Fibroblast of peridontal ligament (primary cell): ENCODE measurements at regions not wholly inside any gene's neighbourhood (a gene's known extent, or its start where the extent isn't known, plus 50 kb on each side); places are given as distances from the start of the nearest gene placed in this dataset.
"Not testable (repeated sequence)": the region's sequence is repeated elsewhere in the genome, so short reads cannot be mapped to it uniquely, and the experiment has no call there.

Experiments used
- DNase-seq: peaks from one replicate; pipeline ENCODE4 v3.0.0-alpha.2; 2010; ENCODE audit errors: extremely low read depth

DNA sequence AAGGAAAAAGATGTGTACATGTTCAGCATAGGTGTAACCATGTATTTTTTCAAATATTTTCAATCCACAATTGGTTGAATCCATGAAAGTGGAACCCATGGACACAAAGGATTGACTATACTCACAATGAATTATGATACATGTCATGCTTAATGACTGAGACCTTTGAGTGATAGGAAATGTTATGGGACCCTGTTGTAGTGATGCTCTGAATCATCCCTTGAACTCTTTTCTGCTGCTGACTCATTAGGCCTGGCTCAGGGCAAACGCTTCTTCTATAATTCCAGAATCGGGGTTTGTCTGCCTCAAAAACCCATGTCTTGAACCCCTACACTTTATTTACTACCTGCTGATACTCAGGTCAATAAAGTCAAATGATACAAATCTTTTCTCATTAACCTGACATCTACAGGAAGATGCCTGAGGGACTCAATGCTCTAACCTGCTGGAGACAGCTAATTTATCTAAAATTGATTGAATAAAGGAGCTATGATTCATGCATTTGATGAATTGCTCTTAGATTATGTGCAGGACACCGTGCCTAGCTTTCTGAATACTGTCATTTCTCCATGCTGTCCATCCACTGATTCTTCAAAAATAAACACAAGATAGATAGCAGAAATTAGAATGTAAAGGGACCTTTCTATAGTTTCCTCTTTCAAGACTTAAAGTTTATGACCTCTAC is 260.1 kb downstream of the PRELID2 start:
- DNase-seq = no peak

DNA sequence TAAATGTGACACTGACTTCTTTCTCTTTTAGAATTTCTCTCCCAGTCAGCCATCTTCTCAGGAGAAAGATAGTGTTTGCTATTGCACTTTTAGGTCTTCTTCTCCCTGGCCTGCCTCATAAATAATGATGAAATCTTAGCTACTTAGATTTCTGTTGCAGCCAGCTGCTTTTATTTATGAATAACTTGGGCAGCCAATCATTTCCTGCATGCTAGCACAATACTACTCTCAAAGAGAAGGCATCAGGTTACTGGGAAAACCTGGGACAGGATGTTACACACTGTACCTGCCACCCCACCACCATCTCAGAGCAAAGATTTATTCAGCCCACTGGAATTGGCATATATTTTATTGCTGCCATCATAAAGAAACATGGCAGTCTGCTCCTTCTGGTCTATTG is 266.6 kb downstream of the PRELID2 start:
- DNase-seq = peak; percentile 38

DNA sequence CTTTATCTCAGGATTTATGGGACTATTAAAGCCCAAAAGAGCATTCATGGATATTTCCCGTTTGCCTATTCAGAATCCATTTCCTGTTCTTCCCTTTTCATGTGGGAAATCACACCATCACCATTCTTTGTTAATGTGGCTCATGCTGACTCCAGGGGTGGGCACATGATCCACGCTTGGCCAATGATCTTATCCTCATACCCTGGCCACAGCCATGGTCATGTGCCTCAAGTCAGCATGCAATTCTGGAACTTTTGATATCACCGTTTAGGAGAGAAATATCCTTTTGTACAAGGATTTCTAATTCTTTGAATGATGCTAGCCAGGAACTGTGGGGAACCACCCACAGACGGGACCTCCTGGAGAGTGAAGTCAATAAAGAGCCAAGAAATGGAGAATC is 272.2 kb downstream of the PRELID2 start:
- no peak for DNase-seq

DNA sequence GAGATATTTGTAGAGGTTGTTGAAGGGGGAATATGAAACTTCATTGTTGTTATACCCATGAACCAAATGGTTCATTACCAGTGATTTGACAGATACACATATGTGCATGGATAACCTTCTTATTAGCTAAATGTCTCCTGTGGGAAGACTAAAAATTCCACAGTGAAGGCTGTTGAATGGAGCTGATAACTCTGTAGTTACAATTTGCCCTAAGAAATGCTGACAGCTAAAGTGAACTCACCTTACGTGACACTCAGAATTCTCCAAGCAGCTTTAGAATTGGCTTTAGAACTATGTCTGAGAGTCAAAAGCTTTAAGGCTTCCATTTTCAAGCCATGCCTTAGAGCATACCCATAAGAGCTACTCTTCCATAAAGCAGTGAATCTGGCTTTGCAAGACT is 276.9 kb downstream of the PRELID2 start:
- DNase-seq = no peak

DNA sequence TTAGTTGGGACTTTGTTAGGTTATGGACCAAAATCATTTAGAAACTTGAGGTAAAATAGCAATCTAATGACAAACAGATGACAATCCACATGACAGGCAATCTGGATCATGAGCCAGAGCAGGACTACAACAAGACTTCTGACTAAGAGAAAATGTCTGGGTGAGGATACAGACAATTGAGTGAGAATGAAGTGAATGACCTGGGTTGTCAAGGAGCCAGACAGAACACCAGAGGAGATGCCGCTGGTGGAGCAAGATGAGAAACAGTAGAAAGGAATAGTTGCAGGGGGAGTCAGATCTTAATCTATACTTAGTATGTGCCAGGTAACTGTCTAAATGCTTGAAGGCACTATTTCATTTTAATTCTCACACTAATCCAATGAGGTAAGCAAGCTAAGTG is 277.8 kb downstream of the PRELID2 start:
- no peak for DNase-seq

DNA sequence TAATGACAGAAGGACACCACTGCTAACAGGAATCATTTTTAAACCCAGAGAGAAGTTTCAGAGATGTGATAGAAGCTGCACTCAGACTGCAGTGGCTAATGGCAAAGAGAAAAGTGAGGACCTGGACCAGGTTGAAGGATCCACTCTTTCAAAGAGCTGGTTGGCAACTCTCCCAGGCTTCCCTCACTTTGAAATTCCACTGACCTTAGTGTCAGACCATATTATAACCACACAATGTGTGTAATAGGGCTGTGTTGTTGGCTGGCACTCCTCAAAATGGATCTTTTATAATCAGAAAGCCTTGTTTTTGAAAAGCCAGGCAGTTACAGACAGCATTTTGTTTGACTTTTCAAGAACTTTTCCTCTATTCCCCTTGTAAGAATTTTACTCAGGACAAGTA is 280.7 kb downstream of the PRELID2 start:
- DNase-seq = peak; percentile 62

DNA sequence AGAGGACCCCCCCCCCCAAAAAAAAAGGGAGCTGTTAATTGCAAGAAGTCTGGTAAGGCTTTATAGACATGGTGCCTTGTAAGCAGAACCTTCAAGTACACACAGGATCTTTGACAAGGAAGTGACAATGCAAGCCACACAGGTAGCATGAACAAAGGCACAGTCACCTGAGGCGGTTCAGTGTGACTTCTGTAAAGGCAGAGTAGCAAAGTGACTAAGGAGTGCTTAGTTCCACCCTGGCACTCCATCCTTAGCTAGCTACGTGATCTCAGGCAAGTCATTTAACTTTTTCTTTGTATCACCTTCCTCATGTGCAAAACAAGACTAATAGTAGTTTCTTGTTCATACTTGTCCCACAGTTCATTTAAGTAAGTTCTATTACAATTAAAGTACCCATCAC is 282.0 kb downstream of the PRELID2 start:
- no peak for DNase-seq

DNA sequence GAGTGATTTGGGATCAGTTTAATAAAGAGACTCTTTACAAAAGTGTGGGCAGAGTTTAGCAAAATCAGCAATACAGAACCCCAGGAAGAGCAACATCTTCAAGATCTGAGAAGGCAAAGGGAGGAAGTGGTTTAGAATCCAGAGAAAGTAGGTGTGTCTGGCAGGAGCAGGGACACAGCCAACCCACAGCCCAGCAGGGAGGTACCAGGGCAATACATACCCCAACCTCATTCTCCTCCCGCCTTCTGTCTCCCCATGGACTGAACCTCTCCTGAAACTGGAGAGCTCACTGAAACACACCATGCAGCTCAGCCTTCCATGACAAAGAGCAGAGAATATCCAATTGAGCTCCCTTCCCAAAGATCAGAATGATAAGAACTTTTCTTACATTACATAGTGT is 283.4 kb downstream of the PRELID2 start:
- DNase-seq = no peak

DNA sequence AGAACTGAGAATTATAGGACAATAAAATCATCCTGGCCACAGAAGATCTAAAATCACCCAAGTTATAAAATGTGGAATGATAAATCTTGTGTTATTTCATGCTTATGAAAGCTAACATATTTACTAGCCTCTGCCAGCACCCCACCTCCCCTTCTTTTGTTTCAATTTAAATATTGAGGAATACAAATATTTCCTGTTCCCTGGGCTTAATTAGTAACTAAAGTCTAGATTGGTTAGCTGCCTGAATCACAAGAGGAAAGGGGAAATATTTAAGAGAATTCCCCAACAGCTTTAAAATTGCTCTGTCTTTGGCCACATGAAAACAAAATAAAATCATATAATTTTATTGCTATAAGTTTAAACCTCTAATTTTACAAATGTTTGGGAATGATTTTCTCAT is 287.0 kb downstream of the PRELID2 start:
- no peak for DNase-seq

DNA sequence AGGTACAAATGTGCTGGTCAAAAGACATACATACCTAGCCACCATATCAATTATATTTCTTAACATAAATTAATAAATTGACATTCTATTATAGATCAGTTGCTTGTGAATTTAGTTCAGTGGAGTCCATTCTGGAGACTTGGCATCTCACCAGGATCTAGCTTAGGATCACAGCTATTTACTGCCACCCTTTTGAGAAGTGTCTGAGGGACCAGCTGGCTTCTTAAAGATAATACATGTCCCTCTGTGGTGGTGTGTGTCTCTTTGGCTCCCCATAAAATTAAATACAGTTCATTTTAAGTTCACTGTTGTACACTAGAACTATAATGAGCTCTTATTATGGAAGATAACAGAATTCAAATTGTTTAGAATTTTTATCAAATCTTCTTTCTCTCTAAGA is 290.7 kb downstream of the PRELID2 start:
- DNase-seq = no peak

DNA sequence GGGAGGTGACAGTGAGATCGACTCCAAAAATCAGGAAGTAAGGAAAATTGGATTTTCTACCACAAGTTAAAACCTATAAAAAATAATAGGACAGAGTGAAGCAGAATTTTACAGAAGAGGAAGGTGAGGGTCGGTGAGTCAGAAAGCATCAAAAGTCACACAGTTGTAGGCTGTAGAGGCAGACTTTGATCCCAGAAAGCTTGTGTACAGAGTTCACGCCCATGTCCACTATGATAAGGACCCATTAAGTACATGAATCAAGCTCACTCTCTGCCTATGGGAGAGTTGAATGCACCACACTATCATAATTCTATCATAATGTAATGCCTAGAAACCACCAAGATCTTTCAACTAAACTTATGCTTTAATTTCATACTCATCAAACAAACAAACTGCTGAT is 291.2 kb downstream of the PRELID2 start:
- DNase-seq = no peak

DNA sequence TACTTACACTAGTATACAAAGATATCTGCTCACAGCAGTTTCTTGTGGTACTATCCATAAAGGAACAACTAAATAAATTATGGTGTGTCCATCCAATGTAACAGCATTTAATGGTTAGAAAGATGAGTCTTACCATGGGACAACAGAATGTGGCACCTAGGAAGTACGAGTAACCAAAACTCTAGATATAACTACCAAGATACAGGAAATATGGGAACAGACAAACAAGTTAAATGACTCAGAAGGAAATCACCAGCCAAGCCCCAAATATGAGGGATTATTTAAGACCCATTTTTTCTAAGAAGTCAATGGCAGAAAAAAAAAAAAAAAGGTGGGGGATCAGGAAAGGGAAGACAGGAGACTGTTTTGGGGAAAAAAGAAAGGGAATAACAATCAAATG is 294.8 kb downstream of the PRELID2 start:
- DNase-seq = no peak

DNA sequence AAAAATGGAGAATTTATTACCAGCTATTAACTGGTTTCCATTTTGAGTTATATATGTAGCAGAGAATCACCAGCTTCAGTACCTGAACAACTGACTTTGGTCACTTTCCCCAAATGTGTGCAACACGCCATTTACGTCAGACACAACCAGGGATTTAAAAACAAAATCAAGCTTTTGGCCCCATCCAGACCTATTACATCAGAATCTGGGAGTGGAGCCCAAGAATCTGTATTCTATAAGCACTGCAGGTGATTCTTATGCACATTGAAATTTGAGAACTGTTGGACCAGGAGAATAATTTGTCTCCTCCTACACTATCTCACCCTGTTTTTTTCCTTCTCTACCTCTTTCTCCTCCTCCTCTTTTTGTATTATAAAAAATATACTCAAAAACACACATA is 295.9 kb downstream of the PRELID2 start:
- no peak for DNase-seq

DNA sequence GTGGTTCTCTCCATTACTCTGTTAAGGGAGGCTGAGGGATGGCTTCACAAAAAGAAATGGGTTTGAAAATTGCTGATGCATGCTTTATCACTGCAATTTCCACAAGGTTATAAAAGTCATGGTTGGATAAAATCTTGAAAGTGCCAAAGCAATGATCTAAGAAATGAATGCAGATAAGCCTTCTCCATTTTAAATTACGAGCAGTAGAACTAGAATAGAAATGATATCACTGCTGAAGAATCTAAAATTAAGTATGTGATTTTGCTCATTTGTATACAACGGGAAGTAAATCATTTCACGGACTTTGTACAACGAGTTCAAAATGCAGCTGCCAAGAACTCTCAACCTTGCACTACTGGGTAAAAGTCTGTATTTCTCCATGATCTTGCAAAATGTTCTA is 299.0 kb downstream of the PRELID2 start:
- DNase-seq = no peak

DNA sequence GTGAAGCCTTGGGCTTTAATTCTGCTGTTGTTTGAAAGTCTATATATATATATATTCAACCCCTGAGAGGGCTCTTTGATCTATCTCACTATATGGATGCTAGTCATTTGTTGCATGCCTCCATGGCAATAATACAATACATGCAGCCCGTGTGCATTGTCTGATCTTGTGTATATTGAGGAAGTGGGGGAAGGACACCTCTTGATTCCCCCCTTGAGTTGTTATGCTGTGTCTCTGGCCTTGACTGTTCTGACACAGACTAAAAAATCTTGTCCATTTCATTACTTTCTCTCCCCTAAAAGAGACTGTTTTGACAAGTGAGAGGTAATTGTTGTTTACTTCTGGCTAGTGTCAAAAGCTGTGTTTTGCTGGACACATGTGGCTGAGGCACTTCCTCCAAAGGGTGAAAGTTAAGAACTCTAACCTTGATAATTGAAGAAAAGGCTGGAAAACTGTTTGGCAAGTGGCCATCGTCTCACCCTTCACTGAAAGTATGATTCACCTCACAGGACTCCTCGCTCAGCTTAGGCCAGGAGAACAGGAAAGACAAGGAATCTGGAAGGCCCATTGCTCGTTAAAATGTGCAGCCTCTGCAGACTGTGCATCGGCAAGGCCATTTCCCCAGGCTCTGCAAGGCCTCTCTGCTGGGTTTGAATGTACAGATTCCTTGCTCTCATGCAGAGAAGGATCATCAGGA is 304.0 kb downstream of the PRELID2 start:
- peak; percentile 57 for DNase-seq

DNA sequence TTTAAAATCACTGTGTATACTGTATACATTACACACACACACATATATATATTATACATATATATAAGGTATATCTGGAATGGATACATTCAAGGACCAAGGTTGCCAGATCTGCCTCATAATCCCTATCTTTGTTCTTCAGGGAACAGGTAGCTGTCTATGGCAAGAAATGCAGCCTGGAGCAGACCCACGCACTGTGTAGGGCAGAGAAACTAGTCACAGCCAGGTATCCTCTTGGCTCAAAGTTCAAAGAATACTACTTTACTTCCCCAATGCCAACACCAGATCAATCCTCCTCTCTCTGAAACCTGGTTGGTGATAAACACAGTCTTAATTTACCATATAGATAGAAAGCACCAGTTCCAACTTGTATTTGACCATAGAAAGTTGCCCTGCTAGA is 313.6 kb downstream of the PRELID2 start:
- no peak for DNase-seq

DNA sequence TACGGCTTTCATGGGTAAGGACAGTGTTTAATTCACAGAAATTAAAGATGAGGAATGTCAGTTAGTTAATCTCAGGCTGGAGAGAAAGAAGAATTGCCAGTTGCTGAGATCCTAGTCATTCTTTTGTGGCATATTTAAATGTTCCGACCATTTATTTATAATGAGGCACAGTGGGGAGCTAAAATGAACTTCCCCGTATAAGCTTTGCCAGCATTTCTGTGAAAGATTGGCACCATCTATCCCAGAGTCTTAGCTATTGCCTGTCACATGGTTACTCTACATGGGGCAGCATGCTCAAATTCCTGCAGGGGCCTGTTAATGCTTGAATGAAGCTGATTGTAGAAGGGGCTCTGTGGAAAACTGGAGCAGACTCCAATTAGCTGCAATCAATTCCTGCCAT is 314.1 kb downstream of the PRELID2 start:
- DNase-seq = no peak

DNA sequence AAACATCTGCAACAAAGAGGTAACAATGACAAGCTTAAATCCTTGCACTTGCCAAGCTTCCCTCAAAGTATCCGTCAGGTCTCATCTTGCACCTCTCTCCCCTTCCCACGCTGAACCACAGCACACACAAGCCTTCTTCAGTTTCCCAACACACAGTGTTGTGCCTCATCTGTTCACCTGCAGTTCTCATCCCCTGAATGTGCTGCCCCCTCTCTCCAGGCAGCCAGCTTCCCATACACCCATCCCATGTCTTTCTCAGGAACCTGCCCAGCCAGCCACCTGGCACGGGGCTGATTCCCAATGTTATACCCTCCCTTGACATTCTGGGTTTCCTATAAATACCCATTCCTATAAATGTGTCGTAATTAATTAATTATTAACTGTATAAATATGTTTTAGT is 314.8 kb downstream of the PRELID2 start:
- no peak for DNase-seq

DNA sequence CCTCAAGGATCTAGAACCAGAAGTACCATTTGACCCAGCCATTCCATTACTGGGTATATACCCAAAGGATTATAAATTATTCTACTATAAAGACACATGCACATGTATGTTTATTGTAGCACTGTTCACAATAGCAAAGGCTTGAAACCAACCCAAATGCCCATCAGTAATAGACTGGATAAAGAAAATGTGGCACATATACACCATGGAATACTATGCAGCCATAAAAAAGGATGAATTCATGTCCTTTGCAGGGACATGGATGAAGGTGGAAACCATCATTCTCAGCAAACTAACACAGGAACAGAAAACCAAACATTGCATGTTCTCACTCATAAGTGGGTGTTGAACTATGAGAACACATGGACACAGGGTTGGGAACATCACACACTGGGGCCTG is 317.6 kb downstream of the PRELID2 start:
- DNase-seq = not testable (repeated sequence)

DNA sequence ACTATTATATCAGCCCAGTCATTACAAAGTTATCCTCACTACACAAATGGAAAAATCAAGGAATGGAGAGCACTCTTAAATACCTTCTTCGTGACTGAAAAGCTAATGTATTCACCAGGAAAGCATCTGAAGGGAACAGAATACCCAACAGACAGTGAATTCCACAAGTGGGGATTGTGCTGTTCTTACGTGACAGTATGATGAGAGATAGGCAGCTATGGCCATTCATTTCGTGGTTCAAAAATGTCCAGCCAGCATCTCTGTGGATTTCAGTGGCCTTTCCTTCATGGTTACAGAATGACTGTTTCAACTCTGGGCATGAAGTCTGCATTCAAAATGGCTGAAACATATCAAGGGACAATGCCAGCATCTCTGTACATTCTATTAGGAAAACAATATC is 323.8 kb downstream of the PRELID2 start:
- DNase-seq = no peak

DNA sequence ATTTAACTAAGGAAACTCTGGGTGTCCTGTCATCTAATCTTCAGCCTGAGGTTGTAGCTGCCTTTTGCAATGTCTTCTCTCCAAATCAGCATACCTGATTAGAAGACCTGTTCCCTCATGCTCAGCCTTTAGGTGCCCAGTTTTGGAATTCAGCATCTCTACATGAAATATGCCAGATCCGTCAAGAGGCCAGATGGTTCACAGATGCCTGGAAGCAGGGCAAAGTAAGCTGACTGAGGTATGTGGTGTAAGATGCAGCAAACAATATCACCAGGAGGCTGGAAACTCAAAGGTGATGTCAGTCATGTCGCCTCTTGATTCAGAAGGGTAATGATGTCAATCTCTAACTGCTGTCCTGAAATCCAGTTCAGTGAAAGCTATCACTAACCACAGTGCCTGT is 324.4 kb downstream of the PRELID2 start:
- DNase-seq = no peak

DNA sequence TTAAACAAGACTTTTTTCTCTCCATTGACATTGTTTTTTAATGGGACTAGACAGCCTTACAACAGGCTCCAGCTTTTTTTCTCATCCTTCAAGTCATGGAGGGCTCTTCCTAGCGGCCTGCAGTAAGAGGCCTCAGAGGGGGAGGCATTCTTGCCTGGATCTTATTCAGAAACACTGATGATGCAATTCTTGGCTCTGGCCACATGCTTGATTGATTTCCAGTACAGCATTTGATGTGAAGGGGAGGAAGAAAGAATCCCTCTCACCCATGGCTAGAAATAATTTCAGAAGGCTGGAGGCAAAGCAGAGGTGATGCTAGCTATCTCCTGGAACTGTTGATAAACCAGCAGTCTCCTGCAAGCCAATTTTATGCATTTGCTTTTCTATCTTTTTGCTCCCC is 324.8 kb downstream of the PRELID2 start:
- DNase-seq = peak; percentile 62

DNA sequence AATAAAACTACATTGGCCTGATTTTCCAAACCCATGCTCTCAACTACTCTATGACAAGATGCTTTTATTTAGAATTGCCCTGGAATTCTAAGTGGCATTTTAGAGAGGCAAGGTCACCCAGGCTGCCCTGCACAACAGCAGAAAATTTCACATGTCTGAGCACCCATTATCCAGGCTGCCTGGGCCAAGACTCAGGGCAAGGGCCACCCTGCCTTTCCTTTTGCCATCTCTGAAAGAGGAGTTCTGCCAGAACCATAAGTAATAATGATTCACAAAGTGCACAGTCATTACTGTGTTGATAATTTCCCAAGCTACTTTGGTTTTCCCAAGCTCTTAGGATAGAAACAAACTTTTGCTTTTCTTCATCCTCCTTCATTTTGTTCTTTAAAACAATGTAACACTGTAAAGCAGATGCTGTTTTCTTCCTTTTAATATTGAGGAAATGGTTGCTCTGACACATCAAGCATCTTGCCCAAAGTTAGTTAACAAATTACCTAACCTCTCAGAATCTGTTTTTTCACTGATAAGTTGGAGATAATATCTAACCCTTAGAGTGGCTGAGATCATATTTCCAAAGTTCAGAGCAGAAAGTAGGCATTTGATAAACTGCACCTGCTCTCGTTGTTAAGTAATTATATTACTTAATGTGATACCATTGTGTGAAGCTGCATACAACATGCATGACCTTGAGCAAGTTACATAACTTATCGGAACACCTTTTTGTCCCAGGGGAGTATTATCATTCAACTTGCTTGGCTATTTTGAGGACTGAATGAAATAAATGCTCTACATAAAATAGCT is 325.6 kb downstream of the PRELID2 start:
- peak; percentile 43 for DNase-seq
